ENCODE measurements at regions not wholly inside any gene's neighbourhood (a gene's known extent, or its start where the extent isn't known, plus 50 kb on each side); places are given as distances from the start of the nearest gene placed in this dataset.

DNA sequence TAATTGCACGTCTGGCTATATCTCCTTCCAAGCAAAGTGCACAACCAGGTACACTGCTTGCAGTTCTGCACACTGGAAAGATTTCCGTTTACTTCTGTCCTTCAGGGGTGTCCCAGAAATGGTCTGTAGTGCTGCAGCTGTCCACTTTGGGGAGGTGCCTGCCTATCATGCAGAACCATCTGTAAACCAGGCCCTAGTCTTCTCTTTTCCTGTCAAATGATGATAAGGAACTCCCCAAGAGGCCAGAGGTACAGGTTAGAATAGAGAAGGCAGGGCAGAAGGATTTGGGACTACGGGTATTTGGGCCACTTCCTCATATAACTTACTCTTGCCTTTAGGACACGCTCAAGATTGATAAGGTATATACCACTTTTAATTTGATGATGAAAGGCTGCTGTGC lies 746.9 kb downstream of the FAT4 start:
- no peak for TF ChIP-seq EZH2 (IDR thresholded peaks at IDR 0.05; ENCODE audit: borderline replicate concordance, low read depth, low read length, severe bottlenecking)
- TF ChIP-seq, protein P1, sequence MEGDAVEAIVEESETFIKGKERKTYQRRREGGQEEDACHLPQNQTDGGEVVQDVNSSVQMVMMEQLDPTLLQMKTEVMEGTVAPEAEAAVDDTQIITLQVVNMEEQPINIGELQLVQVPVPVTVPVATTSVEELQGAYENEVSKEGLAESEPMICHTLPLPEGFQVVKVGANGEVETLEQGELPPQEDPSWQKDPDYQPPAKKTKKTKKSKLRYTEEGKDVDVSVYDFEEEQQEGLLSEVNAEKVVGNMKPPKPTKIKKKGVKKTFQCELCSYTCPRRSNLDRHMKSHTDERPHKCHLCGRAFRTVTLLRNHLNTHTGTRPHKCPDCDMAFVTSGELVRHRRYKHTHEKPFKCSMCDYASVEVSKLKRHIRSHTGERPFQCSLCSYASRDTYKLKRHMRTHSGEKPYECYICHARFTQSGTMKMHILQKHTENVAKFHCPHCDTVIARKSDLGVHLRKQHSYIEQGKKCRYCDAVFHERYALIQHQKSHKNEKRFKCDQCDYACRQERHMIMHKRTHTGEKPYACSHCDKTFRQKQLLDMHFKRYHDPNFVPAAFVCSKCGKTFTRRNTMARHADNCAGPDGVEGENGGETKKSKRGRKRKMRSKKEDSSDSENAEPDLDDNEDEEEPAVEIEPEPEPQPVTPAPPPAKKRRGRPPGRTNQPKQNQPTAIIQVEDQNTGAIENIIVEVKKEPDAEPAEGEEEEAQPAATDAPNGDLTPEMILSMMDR (IDR thresholded peaks at IDR 0.05; ENCODE audit: extremely low read depth in 1 of 2, insufficient read depth in 1 of 2, low read depth in 1 of 2, low read length in 2 of 2): no peak
- TF ChIP-seq MYC (IDR thresholded peaks at IDR 0.05; ENCODE audit: low read depth, low read length): no peak
